Fibroblast of mammary gland (primary cell): ENCODE measurements at regions not wholly inside any gene's neighbourhood (a gene's known extent, or its start where the extent isn't known, plus 50 kb on each side); places are given as distances from the start of the nearest gene placed in this dataset.

Experiments
- DNase-seq: peaks from one replicate; pipeline ENCODE4 v3.0.0-alpha.2; 2010; ENCODE audit warnings: low read depth
- H3K4me3 ChIP-seq: 2 replicates; pipeline ENCODE4 v1.5.1; 2011; ENCODE audit warnings: low read depth, mild to moderate bottlenecking, low read length, moderate library complexity; ENCODE audit not compliant: control insufficient read depth
- CTCF ChIP-seq: conservative IDR thresholded peaks from 2 replicates; pipeline ENCODE4 v1.5.1; 2011; ENCODE audit warnings: low read depth, low read length, inconsistent platforms; ENCODE audit not compliant: control insufficient read depth, insufficient read depth

- no peak for TF ChIP-seq CTCF
- H3K4me3 ChIP-seq = no peak overlapping the region
- DNase-seq = no peak
Measured at GRCh38 chr9:78548670-78549069, 251.7 kb downstream of the PSAT1 start.

- H3K4me3 ChIP-seq = no peak overlapping the region
- DNase-seq = no peak
- no peak for TF ChIP-seq CTCF
Measured at GRCh38 chr9:78549711-78550110, 252.8 kb downstream of the PSAT1 start.

DNA sequence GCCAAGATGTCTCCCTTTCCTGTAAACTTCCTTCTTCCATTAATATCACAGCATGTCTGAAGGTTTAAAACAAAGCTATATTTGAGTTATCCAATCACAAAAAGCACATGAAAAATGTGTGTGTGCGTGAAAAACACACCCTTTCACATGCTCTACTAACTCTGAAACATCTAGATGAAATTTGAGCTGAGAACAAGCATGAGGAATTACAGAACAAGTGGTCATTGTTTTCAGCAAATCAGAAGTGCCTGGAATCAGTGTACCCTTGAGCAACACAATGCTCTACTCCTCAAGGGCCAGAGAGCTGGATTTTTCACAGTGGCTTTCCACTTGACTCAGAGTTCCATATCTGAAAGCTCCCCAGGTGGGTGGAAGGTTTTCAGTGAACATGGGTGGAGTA is 255.9 kb downstream of the PSAT1 start:
- no peak for TF ChIP-seq CTCF
- H3K4me3 ChIP-seq = no peak overlapping the region
- DNase-seq = no peak

DNA sequence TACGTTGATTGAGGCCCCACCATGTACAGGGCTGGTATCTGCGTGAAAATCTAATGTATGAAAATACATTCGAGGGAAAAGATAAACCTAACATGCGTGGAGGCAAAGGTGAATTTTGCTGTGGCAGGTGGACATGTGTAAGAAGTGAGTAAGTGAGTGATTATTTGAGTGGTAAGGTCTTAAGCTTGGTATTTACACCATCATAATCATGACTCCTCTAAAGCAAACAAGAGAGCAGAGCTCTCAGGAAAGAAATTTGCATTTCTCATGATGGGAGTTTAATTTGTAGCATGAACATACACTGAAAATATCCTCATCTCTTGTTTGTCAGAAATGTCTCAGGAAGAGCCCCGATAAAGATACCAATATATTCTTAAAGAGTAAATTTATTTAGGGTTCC is 260.6 kb downstream of the PSAT1 start:
- DNase-seq = no peak
- TF ChIP-seq CTCF = no peak
- H3K4me3 ChIP-seq = no peak overlapping the region

DNA sequence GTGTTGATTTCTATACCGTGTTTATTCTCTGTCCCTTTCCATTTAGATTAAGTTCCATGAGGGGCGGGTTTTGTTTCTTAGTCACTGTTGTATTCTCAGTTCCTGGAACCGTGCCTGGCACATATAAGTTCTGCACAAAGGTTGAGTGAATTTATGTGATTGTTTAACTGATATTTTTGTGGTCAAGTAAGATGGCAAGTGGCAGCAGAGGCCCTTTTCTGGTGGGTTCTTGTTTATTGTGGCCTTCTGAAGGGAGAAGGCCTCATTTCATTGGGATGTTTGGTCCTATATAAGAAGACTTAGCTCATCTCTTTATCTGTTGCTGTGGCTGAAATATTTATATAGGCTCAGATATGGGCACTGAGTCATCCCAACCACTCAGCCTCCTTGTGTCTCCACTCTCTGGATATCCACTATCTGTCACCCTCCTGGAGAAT is 262.5 kb downstream of the PSAT1 start:
- H3K4me3 ChIP-seq = no peak overlapping the region
- peak; percentile 17 for DNase-seq
- TF ChIP-seq CTCF = no peak

DNA sequence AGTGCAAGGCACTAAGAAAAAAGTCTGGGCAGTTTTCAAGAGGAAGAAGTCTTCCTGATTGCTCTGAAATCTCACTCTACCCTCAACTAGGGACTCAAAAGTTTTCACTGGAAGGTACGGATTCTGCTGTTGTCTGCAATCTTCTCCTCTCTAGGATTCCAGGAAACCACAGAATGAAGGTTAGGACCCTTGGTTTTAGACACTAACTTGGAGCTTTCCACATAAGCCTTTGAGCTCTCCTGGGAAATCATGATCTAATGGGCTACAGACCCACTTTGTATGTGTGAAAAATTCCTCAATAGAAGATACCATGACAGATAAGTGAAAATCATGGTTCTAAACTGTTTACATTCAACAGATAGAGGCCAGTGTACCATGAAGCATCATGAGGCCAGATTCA is 265.1 kb downstream of the PSAT1 start:
- H3K4me3 ChIP-seq = no peak overlapping the region
- TF ChIP-seq CTCF = no peak
- DNase-seq = no peak

DNA sequence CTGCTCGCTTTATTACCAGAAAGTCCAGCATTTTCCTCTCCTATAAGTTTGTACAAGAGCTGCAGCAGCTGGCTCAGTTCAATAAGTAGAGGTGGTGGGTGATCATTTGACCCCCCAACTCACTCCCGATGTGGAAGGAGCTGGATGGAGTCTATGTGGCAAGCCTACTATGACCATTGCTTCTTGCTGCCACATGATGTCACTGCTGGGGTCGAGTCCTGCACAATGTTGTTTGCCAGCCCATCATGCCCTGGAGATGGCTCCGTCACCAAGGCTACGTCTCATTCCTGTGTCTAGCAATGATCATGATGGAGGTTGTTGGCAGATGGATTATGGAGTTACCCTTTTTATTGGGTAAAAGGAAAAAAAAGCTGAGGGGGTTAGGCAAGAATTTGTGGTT is 266.3 kb downstream of the PSAT1 start:
- DNase-seq = no peak
- no peak overlapping the region for H3K4me3 ChIP-seq
- TF ChIP-seq CTCF = no peak
